ENCODE measurements at regions not wholly inside any gene's neighbourhood (a gene's known extent, or its start where the extent isn't known, plus 50 kb on each side); places are given as distances from the start of the nearest gene placed in this dataset.

DNA sequence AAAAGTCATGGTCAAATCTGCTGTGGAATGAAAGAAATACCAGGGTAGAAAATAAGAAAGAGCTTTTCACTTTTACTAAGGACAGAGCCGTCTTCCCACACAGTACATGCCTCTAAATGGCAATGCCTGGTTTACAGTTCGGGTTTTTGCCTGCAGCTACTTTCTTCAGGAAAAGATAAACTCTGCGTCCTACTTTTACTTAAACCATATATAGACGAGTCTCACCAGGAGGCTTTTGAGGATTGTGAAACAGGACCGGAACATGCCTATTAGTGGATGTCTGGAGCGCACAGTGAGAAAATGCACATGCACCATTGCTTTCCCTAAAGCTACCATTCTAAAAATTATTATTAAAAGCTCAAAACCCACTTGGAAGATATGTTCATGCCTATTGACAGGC, 70.5 kb downstream of the KLF6 start:
- no peak for TF ChIP-seq CTCF (IDR thresholded peaks at IDR 0.05; ENCODE audit: unreplicated experiment)
- H3K27ac Mint-ChIP-seq: no peak overlapping the region
- H3K9me3 Mint-ChIP-seq: peaks cover 21% of the 10 kb centered on the region
- peaks cover 5% of the 10 kb centered on the region for H3K27me3 Mint-ChIP-seq (ENCODE audit: low read depth)
- peaks cover 8% of the 10 kb centered on the region for H3K4me1 Mint-ChIP-seq
- peaks cover 5% of the 10 kb centered on the region for H3K36me3 Mint-ChIP-seq
- no peak overlapping the region for H3K4me3 Mint-ChIP-seq
- DNase-seq (ENCODE audit: low spot score in 2 of 2, unreplicated experiment in 2 of 2): no peak

- DNase-seq (ENCODE audit: low spot score in 2 of 2, unreplicated experiment in 2 of 2): no peak
- Mint-ChIP-seq H3K36me3 (peaks cover 5% of the 10 kb centered on the region), H3K27me3 (ENCODE audit: low read depth) (peaks cover 5% of the 10 kb centered on the region), H3K27ac (no peak overlapping the region), H3K4me3 (no peak overlapping the region), H3K9me3 (peaks cover 21% of the 10 kb centered on the region), H3K4me1 (peaks cover 18% of the 10 kb centered on the region)
- TF ChIP-seq CTCF (IDR thresholded peaks at IDR 0.05; ENCODE audit: unreplicated experiment): no peak
Observed at GRCh38 chr10:3712707-3713106, 72.3 kb downstream of the KLF6 start.

DNA sequence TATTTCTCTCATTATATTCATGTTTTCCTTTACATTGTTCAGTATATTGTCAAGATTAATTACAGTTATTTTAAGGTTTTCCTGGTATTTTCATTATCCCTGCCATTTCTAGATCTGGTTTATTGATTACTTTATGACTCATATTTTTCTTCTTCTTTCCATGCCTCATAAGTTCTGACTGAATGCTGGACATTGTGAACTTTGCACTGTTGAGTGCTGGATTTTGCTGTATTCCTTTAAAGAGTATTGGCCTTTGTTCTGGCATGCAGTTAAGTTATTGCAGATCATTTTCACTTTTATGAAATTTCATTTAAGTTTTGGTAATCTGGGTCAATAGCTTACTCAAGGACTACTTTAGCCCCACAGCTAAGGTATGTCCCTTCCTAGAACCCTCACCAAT, 73.1 kb downstream of the KLF6 start:
- peaks cover 18% of the 10 kb centered on the region for H3K4me1 Mint-ChIP-seq
- peaks cover 3% of the 10 kb centered on the region for H3K27me3 Mint-ChIP-seq (ENCODE audit: low read depth)
- DNase-seq (ENCODE audit: low spot score in 2 of 2, unreplicated experiment in 2 of 2): no peak
- peaks cover 5% of the 10 kb centered on the region for H3K36me3 Mint-ChIP-seq
- no peak overlapping the region for H3K27ac Mint-ChIP-seq
- no peak overlapping the region for H3K4me3 Mint-ChIP-seq
- H3K9me3 Mint-ChIP-seq: peaks cover 21% of the 10 kb centered on the region
- TF ChIP-seq CTCF (IDR thresholded peaks at IDR 0.05; ENCODE audit: unreplicated experiment): no peak

DNA sequence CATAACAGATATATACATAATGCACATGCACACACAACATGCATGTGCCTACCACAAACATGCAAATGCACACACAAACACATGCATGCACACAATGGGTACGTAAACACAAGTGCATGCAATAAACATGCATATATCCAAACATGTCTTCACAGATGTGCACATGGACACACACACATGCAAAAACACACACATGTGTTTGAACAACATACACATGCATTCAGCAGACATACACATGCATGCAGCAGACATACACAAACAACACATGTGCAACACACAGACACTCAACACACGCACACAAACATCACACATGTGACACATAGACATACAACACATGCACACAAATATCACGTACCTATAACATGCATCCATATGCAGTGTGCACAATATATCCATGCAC, 74.2 kb downstream of the KLF6 start:
- H3K27me3 Mint-ChIP-seq (ENCODE audit: low read depth): no peaks in the 10 kb centered on the region
- peaks cover 16% of the 10 kb centered on the region for H3K4me1 Mint-ChIP-seq
- no peak overlapping the region for H3K4me3 Mint-ChIP-seq
- DNase-seq (ENCODE audit: low spot score in 2 of 2, unreplicated experiment in 2 of 2): no peak
- no peak for TF ChIP-seq CTCF (IDR thresholded peaks at IDR 0.05; ENCODE audit: unreplicated experiment)
- no peak overlapping the region for H3K27ac Mint-ChIP-seq
- peaks cover 21% of the 10 kb centered on the region for H3K9me3 Mint-ChIP-seq
- H3K36me3 Mint-ChIP-seq: peaks cover 5% of the 10 kb centered on the region

GRCh38 chr10:3709456-3710060, 75.5 kb downstream of the KLF6 start:
- no peak for DNase-seq (ENCODE audit: low spot score in 2 of 2, unreplicated experiment in 2 of 2)
- no peaks in the 10 kb centered on the region for H3K27me3 Mint-ChIP-seq (ENCODE audit: low read depth)
- peaks cover 14% of the 10 kb centered on the region for H3K4me1 Mint-ChIP-seq
- no peak overlapping the region for H3K27ac Mint-ChIP-seq
- peaks cover 5% of the 10 kb centered on the region for H3K36me3 Mint-ChIP-seq
- peaks cover 21% of the 10 kb centered on the region for H3K9me3 Mint-ChIP-seq
- no peak overlapping the region for H3K4me3 Mint-ChIP-seq
- TF ChIP-seq CTCF (IDR thresholded peaks at IDR 0.05; ENCODE audit: unreplicated experiment): no peak

DNA sequence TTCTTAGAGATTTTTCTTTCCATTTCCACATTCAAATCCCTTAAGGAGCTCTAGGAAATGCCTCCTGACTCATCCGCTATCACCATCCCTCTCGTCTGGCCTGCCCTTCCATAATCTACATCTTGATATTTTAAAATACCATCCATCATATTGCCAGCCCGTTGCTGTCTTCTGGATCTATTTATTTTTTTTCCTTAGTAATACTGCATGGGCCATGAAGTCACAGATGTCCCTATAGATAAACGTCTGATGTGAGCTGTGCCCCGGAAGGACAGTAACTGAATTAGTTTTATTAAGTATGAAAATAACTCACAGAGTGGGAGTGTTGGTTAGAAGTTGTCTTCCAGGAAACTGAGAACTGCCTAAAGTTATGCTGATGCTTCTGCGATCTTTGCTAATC, 76.2 kb downstream of the KLF6 start:
- no peak for DNase-seq (ENCODE audit: low spot score in 2 of 2, unreplicated experiment in 2 of 2)
- no peak overlapping the region for H3K4me3 Mint-ChIP-seq
- TF ChIP-seq CTCF (IDR thresholded peaks at IDR 0.05; ENCODE audit: unreplicated experiment): no peak
- peaks cover 5% of the 10 kb centered on the region for H3K36me3 Mint-ChIP-seq
- no peaks in the 10 kb centered on the region for H3K27me3 Mint-ChIP-seq (ENCODE audit: low read depth)
- H3K9me3 Mint-ChIP-seq: peaks cover 21% of the 10 kb centered on the region
- H3K27ac Mint-ChIP-seq: no peak overlapping the region
- H3K4me1 Mint-ChIP-seq: peaks cover 12% of the 10 kb centered on the region

All from mesothelial cell of epicardium (in vitro differentiated cells).